GM21737 (cell line): ENCODE measurements at regions not wholly inside any gene's neighbourhood (a gene's known extent, or its start where the extent isn't known, plus 50 kb on each side); places are given as distances from the start of the nearest gene placed in this dataset.
A peak's percentile ranks its signal among the peaks of the same experiment; 100 is the strongest.
"Not testable (repeated sequence)": the region's sequence is repeated elsewhere in the genome, so short reads cannot be mapped to it uniquely, and the experiment has no call there.

ENCODE experiments used
- ATAC-seq: cut with Tn5 transposase; IDR thresholded peaks from one replicate; pipeline ENCODE4 v1.9.1; 2021; ENCODE audit warnings: mild to moderate bottlenecking, moderate library complexity; ENCODE audit not compliant: unreplicated experiment

GRCh38 chr13:60214213-60215055 lies 50.7 kb upstream of the DIAPH3 start:
- ATAC-seq, result no peak

DNA sequence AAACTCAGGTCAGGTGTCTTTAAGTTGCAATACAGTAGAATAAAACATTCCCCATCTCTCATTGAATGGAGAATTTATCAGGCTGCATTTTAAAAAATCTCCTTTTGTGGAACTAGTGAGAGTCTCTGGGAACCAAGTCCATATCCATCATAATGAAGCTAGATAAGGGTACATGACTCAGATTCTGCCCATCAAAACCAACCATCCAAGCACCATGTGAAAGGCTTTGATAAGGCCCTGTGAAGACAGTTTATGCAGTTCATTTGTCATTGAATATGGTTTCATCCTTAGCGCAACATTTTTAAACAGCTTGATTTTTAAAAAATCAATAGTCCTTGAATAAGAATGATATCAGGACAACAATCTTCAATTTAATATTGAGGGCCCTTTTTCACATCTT lies 56.3 kb upstream of the DIAPH3 start:
- ATAC-seq, result no peak

DNA sequence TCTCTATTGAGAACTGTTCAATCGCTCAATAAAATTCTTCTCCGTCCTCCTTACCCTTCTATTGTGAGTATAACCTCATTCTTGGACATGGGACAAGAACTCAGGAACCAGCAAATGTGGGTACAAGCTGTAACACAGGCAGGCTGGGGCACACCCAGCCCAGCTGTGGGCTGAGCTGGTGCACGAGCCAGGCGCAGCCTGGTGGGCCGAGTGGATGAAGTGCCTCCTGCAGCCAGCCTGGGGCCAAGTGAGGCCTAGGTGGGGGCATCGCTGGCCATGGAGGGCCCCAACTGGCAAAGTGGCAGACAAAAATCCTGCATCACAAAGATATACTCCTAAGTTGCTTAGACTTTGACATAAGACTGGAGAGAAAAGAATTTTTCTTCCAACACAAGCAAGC lies 57.9 kb upstream of the DIAPH3 start:
- ATAC-seq, result no peak

- no peak for ATAC-seq
Measured at GRCh38 chr13:60226507-60226906, 62.8 kb upstream of the DIAPH3 start.

DNA sequence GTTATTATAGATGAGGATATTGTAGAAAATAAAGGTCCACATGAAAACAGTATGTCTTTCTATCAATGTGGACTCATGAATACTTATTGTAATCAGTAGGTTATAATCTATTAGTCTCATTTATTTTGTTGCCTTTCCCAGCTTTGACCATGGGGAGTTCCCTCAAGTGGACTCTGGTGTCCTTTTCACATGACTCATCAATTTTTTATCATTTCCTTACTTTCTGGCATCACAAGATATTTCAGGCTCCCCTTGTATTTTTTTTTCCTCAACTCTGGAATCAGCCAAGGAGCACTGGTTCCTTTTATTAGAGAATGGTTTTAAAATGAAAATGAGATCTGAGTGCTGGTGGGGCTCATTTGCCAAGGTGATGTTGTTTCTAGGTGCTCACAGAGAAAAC lies 63.4 kb upstream of the DIAPH3 start:
- ATAC-seq, result no peak

- ATAC-seq, result no peak
Measured at GRCh38 chr13:60229708-60230272, 66.1 kb upstream of the DIAPH3 start.

DNA sequence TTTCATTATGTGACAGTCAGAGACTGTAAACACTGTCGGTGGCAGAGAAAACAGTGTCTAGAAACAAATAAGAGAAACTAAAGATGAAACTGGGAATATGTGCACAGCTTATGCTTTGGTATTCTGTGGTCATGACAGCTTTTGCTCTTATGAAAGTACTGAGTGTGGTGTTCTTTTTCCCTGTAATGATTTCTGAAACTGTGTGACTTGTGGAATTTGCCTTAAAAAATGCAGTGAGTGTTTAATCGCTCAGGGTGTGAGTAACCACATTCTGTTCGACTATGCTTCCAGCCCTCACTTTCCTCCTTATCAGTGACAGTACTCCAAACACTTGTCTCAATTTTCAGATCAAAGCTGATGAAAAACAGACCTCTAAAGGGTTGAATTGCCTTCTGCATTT lies 66.9 kb upstream of the DIAPH3 start:
- ATAC-seq, result no peak

GRCh38 chr13:60242043-60242595 lies 78.4 kb upstream of the DIAPH3 start:
- no peak for ATAC-seq

DNA sequence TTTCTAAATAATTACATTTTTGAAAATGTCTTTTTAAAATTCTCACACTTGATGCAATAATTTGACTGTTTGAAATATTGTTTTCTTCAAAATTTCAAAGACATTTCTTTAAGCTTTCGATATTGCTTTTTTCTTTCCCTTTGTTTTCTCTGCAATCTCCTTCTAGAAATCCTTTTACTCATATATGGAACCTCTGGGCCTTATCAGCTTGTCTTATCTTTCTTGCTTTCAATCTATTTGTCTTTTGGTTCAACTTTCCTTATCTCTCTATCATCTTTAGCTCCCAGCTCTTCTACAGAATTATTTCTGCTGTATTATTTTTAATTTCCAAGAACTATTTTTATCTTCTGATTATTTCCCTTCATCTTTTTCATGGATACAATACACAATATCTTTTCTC lies 80.7 kb upstream of the DIAPH3 start:
- no peak for ATAC-seq

- not testable (repeated sequence) for ATAC-seq
Measured at GRCh38 chr13:60251419-60251818, 87.7 kb upstream of the DIAPH3 start.

DNA sequence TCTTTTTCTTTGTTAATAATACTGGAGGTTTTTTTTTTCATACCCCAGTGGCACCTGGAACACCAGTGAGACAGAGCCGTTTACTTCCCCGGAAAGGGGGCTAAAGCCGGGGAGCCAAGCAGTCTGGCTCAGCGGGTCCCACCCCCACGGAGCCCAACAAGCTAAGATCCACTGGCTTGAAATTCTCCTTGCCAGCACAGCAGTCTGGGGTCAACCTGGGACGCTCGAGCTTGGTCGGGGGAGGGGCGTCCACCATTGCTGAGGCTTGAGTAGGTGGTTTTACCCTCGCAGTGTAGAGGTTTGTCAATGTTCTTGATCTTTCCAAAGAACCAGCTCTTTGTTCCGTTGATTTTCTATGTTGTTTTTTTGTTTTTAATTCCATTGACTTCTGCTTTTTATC lies 94.6 kb upstream of the DIAPH3 start:
- ATAC-seq, result no peak

- no peak for ATAC-seq
Measured at GRCh38 chr13:60260440-60260839, 96.7 kb upstream of the DIAPH3 start.

- ATAC-seq, result no peak
Measured at GRCh38 chr13:60261432-60262351, 98.0 kb upstream of the DIAPH3 start.

- no peak for ATAC-seq
Measured at GRCh38 chr13:60265566-60265965, 101.8 kb upstream of the DIAPH3 start.

- ATAC-seq, result peak; percentile 70
Measured at GRCh38 chr13:60267498-60268202, 103.9 kb upstream of the DIAPH3 start.

DNA sequence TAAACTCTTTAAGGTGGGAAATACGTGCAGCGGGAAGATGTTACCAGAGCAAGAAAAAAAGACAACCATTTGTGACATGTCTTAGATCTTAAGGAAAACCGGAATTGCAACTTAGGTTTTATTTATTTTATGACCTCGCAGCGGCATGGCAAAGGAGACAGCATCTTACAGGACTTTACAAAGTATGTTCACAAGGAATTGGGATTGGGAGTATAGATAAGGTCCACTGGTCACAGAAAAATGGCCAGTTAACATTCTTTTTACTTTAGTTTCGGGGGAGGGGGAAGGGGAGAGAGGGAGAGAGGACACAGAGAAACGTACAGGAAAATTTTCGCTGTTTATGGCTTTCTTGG lies 104.5 kb upstream of the DIAPH3 start:
- ATAC-seq, result no peak

- ATAC-seq, result no peak
Measured at GRCh38 chr13:60273971-60274527, 110.3 kb upstream of the DIAPH3 start.

GRCh38 chr13:60274655-60275054 lies 110.9 kb upstream of the DIAPH3 start:
- ATAC-seq, result no peak

- no peak for ATAC-seq
Measured at GRCh38 chr13:60275208-60275607, 111.5 kb upstream of the DIAPH3 start.

- not testable (repeated sequence) for ATAC-seq
Measured at GRCh38 chr13:60280524-60280923, 116.5 kb upstream of the TDRD3 start.
